Activated T-cell treated with anti-CD3 and anti-CD28 coated beads for 24 hours (primary cell): ENCODE measurements at regions not wholly inside any gene's neighbourhood (a gene's known extent, or its start where the extent isn't known, plus 50 kb on each side); places are given as distances from the start of the nearest gene placed in this dataset.

Experiments used
- DNase-seq: peaks from one replicate; pipeline ENCODE4 v3.0.0-alpha.2; 2020; ENCODE audit warnings: low read depth

GRCh38 chr15:47244361-47244760 lies 472.9 kb upstream of the SEMA6D start:
- DNase-seq = no peak

DNA sequence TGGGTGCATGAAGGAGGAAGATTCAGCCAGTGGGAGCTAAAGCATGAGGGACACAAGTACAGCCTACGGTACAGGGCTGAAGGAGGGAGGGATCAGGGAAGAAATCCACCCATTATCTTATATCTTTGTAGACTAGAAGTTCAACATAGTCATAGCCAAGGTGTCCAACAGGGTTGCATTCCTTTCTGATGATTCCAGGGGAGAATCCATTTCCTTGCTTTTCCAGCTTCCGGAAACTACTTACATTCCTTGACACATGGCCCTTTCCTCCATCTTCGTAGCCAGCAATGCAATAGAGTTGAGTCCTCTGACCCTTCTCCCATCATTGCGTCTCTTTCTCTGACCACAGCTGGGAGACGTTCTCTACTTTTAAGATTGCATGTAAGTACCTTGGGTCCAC lies 471.0 kb upstream of the SEMA6D start:
- DNase-seq = no peak

DNA sequence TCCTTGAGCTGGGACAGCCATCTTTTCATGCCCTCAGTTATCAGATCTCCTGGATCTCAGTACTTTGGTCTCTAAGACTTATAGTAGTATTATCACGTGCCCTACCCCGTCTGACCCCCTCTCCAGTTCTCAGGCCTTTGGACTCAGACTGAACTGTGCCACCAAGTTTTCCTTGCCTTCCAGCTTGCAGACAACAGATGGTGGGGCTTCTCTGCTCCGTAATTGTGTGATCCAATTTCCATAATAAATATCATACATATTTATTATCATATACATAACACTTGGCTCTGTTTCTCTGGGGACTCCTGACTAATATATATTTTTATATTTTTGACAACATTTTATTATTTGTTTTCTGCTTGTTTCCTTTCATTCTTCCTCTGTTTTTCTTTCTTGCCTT lies 458.8 kb upstream of the SEMA6D start:
- no peak for DNase-seq

- no peak for DNase-seq
These were observed 451.6 kb upstream of the SEMA6D start for GRCh38 chr15:47265686-47266085.

GRCh38 chr15:47266566-47266965 lies 450.7 kb upstream of the SEMA6D start:
- DNase-seq = no peak

- DNase-seq = no peak
These were observed 443.4 kb upstream of the SEMA6D start for GRCh38 chr15:47273864-47274263.

DNA sequence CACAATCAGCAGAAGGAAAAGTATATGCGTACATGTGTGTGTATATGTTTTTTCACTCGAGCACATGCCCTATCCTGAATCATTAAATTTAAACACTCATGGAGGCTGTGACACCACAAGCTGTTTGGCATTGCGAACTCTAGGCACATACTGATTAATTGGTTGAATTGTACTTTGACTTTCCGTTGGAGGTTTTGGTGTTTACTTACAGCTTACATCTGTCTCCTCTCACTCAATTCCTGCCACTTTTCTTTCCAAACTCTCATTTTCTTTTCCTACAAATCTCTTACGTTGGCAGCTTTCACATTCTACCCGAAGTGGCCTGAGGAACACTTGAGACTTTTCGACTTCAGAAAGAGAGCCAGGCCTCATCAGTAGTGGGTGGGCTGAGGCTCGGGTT lies 434.1 kb upstream of the SEMA6D start:
- no peak for DNase-seq

GRCh38 chr15:47288794-47289193 lies 428.5 kb upstream of the SEMA6D start:
- DNase-seq = no peak

DNA sequence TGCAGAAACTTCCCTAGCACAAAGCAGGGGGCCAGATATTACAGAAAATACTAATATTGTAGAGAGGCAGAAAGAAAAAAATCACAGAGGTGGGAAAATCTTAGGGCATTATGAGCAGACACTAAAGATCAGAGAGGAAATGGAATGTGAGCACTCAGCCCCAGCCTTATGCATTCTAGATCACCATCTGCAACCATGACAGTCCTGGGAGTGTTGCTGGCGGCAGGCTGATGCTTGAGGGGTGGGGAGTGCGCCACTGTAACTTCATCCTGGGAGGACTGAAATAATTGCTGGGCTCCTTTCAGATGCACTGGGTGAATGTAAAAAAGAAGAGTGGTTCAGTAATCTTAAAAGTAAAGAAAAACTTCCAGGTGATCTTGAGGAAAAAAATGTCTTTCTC lies 427.6 kb upstream of the SEMA6D start:
- DNase-seq = no peak

DNA sequence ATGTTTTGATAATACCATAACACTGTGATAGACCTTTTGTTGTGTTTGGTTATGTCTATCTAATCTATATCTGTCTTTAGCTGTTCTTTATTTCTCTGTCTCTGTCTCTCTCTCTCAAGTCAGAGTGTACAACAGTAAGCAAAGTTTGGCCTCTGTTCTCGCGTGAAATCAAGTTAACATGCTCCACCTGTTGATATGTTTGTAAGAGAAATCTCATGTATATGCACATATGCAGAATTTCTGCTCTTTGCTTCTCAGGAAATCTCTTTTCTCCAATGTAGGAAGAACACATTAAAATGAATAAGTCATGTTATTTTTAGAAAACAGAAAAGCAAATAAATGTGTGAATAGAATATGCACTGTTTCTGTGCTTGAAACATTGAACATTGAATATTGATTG lies 425.5 kb upstream of the SEMA6D start:
- no peak for DNase-seq

GRCh38 chr15:47292638-47293190 lies 424.6 kb upstream of the SEMA6D start:
- DNase-seq = no peak

DNA sequence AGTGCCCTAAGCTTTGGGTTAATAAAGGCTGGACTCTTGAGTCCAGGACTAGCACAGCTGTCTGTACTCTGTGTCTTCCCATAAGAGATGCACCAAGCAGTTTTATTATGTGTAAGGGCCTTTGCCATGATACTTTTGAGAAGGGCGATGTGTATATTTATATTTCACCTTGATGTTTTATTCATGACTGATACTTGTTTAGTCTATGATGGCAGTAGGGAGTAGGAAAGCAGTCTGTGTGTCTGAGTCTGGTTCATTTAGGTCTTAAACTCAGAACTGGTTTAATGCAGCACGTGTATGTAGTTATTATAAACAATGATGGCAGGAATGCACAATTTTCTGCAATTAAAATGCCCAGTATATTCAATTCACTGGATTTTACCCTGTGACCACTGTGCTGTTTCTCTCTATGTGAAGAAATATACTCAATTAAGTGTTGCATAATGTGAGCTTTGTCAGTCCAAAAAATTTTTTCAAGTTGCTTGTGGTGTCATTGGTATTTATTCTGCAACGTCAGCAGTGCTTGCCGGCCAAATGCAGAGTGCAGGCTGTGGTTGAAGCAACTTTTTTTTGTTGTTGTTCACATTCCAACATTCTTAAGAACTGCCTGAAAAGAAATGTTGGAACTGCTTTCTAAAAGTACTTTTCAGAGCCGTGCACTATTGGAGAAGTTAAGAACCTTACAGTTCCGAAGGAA lies 423.7 kb upstream of the SEMA6D start:
- DNase-seq = no peak

DNA sequence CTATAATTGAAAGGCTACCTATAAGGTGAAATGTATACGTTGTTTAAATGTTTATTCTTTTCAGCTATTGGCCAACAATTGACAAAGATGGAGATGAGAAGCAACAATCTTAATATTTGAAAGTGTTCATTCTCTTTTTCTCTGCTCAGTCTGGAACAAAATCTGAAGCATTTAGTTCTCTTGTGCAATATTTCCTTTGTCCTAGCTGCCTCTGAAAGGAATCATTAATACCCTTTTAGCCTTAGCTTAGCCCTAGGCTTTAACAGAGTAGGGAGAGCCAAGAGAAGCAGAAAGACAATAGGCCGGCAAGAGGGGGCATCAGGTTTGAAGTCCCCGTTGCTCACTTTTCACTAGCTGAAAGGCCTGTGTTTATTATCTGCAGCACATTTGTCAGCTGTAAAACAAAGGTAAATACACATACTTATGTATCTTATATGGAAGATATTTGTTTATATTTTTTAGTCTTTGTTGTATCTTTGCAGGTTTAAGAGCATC lies 422.5 kb upstream of the SEMA6D start:
- no peak for DNase-seq

DNA sequence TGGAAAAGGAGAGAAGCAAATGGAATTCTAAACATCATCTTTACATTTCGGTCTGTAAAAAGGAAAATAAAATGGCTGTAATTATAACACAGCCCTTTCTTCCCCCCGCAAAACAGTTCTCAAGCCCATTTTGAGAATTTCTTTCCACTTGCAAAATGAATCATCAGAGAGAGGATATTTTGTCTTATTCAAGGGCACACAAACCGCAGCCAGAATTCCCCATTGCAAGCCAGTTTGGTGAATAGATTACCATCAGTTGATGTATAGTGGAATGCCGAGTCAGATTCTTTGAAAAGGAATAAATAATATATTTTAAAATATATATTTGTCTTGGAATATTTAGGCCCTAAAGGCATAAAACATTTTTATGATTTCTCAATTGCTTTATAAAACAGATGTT lies 420.4 kb upstream of the SEMA6D start:
- DNase-seq = no peak

DNA sequence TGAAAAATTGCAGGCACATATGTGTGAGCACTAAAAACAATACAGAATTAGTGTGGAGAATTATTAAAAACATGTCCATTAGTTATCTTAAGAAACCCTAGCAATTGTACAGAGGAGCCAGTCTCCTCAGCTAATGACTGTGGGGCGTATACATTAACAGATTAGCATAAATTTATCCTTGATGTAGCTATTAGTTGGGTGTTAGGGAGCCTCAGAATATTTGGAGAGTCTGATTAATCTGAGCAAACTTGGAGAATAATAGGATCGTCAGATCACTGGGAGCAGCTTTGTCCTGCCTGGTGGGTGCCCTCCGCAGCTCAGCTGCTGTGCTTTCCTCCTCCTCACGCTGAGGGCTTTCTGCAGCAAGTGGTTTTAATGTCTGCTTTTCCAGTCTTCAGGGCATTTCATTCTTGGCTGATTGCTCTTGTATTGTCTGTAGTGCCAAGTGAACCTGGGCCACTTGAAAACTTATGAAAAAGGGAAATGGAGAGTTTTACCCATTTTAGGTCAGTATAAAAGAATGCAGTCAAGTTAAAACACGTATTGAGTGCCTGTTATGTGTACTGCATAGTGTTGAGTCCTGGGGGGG lies 417.4 kb upstream of the SEMA6D start:
- DNase-seq = no peak

- no peak for DNase-seq
These were observed 416.7 kb upstream of the SEMA6D start for GRCh38 chr15:47300596-47300995.

- DNase-seq = no peak
These were observed 415.8 kb upstream of the SEMA6D start for GRCh38 chr15:47301481-47301880.

DNA sequence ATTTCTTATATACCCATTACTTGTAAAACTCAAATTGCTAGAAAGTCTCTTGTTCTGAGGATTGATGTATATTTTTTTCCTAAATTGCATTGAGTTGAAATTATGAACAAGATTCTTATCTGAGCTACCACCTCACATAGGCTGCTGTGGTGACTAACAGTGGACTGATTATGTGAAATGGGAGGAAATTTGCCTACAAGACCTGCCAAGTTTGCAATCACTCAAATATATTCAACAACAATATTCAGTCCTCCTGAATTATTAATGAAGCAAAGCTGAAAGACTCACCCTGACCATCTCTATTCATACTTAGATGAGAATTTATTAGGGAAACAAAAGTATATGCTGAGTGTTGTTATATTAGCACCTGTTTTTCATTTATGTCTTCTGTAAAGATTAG lies 412.6 kb upstream of the SEMA6D start:
- no peak for DNase-seq

- DNase-seq = no peak
These were observed 405.1 kb upstream of the SEMA6D start for GRCh38 chr15:47312161-47312560.

DNA sequence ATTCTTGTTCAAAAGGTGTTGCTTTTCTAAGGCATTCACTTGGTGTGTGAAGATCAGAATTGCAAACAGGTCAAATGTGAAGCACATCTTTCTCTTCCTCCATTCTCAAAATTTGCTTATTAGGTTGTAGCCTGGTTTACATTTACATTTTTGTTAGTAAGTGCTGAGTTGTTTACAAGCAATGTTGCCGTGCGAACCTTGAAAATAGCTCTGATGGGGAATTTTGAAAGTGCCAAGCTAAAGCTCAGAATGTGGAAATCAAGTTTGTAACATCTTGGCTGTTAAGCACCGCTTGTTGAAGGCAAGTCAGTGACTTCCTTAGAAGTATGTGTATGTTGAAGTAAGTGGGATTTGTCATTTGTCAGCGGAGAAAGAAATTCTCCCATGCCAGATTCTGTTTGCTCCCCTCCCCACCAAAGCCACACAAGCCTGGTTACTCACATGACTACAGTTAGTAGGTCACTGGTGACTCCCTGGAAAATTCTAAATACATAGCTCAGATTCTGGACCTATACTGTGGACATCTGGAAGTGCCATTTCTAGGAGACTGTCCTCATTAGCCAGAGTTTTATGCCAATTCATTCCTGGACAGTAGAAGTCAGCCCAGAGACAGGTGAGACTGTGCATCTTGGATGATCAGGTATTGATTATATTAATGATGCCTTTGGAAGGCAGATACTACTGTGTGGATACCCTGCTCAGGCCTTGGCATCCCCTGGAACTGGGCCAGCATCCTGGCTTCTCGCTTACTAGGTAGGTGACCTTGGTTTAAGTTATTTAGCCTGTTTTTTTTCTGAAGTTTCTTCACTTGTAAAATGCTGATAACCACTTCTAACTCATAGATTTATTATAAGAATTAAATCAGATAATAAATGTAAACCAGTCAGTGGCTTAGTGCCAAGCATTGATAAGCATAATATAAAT lies 390.6 kb upstream of the SEMA6D start:
- no peak for DNase-seq

- DNase-seq = no peak
These were observed 385.4 kb upstream of the SEMA6D start for GRCh38 chr15:47331829-47332393.

DNA sequence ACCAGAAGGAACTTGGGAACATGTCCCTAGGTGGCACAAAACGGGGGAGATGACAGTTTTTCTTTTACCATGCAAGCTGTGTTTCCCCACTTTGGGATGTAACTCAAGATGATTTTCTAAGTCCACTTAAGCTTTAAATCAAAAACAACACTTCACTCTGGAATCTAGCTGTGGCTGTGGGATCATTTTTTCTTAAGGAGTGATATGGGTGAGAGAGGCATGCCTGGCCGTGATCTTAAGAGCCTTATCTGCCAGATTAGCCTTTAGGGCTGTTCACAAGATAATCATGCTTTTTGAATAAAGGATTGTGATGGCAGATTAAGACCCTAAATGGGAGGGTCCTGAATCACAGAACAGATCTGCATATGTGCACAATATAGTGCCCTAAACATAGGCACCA lies 384.8 kb upstream of the SEMA6D start:
- DNase-seq = no peak
